Sigmoid colon (tissue), 4 donors: ENCODE measurements at regions not wholly inside any gene's neighbourhood (a gene's known extent, or its start where the extent isn't known, plus 50 kb on each side); places are given as distances from the start of the nearest gene placed in this dataset.

ENCODE experiments used
- EP300 ChIP-seq, 4 donors: sonication (generic); formaldehyde crosslinking; IDR thresholded peaks; one replicate each; pipeline ENCODE4 v1.6.1; 2017; ENCODE audit warnings: antibody characterized with exemption in 4 of 4
- POLR2A ChIP-seq, 2 donors: fragments of 450-650 bp; IDR thresholded peaks; one replicate each; pipeline ENCODE4 v1.6.1; 2016; ENCODE audit warnings: antibody characterized with exemption in 2 of 2, mild to moderate bottlenecking in 2 of 2, moderate library complexity in 2 of 2
- POLR2AphosphoS5 ChIP-seq, 4 donors: sonication (generic); formaldehyde crosslinking; IDR thresholded peaks; one replicate each; pipeline ENCODE4 v1.6.1; 2017; ENCODE audit warnings: antibody characterized with exemption in 4 of 4
- TF ChIP-seq, protein P1 (sequence below), 4 experiments: fragments of 450-650 bp in 3 of 4; fragments of 200-600 bp in 1 of 4; IDR thresholded peaks; one replicate each; pipeline ENCODE4 v1.5.1; 2016 to 2019; ENCODE audit warnings: antibody characterized with exemption in 4 of 4, mild to moderate bottlenecking in 3 of 4, moderate library complexity in 2 of 4

DNA sequence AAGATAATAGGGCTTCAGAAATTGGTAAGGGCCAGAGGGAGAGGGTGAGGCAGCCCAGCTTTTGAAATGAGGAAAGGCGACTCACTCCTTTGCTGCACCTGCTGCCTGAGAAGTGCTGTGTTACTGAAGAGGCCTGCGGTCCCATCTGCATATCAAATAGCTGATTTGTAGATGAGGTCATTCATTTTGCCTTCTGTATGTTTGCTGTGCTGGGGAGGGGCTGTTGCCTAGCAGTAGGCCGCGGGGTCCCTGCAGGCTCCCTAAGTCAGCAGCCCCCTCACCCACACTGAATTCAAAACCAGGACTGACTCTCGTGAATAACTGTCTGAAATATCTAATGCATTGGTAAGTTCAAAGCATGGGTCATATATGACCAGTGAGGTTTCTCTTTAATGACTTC lies 377.2 kb downstream of the SOX11 start:
- TF ChIP-seq, protein P1, sequence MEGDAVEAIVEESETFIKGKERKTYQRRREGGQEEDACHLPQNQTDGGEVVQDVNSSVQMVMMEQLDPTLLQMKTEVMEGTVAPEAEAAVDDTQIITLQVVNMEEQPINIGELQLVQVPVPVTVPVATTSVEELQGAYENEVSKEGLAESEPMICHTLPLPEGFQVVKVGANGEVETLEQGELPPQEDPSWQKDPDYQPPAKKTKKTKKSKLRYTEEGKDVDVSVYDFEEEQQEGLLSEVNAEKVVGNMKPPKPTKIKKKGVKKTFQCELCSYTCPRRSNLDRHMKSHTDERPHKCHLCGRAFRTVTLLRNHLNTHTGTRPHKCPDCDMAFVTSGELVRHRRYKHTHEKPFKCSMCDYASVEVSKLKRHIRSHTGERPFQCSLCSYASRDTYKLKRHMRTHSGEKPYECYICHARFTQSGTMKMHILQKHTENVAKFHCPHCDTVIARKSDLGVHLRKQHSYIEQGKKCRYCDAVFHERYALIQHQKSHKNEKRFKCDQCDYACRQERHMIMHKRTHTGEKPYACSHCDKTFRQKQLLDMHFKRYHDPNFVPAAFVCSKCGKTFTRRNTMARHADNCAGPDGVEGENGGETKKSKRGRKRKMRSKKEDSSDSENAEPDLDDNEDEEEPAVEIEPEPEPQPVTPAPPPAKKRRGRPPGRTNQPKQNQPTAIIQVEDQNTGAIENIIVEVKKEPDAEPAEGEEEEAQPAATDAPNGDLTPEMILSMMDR (IDR thresholded peaks at IDR 0.05) = no peak
- TF ChIP-seq EP300 (IDR thresholded peaks at IDR 0.05) (no peak), POLR2AphosphoS5 (IDR thresholded peaks at IDR 0.05) (no peak), POLR2A (IDR thresholded peaks at IDR 0.05) (no peak)
